Activated CD4-positive, alpha-beta T cell treated with anti-CD3 and anti-CD28 coated beads for 36 hours (primary cell): ENCODE measurements at regions not wholly inside any gene's neighbourhood (a gene's known extent, or its start where the extent isn't known, plus 50 kb on each side); places are given as distances from the start of the nearest gene placed in this dataset.
"Not testable (repeated sequence)": the region's sequence is repeated elsewhere in the genome, so short reads cannot be mapped to it uniquely, and the experiment has no call there.

Experiments used
- ATAC-seq: fragments of 200-7000 bp; cut with Tn5 transposase; one replicate; pipeline ENCODE4 v1.10.0; 2021; ENCODE audit warnings: mild to moderate bottlenecking, moderate library complexity
- CTCF ChIA-PET: fragments of 350-600 bp; sonication (Branson Sonifier 250); formaldehyde crosslinking; loops from one replicate; lab custom pipeline; 2021; ENCODE audit warnings: antibody characterized with exemption; lab: Charles Lee
- POLR2A ChIA-PET: fragments of 350-600 bp; sonication (Branson Sonifier 250); formaldehyde crosslinking; loops from one replicate; lab custom pipeline; 2021; ENCODE audit warnings: antibody characterized with exemption, inconsistent platforms; lab: Charles Lee
- DNase-seq: peaks from one replicate; pipeline ENCODE4 v3.0.0-alpha.2; 2020
- H3K27ac Mint-ChIP-seq: one replicate; pipeline ENCODE4 v1.8.0; 2021; ENCODE audit warnings: mixed read lengths
- H3K27me3 Mint-ChIP-seq: one replicate; pipeline ENCODE4 v1.8.0; 2021; ENCODE audit warnings: mixed read lengths
- H3K36me3 Mint-ChIP-seq: one replicate; pipeline ENCODE4 v1.8.0; 2021; ENCODE audit warnings: low read depth, mixed read lengths
- H3K4me1 Mint-ChIP-seq: one replicate; pipeline ENCODE4 v1.8.0; 2021; ENCODE audit warnings: mixed read lengths
- H3K4me3 Mint-ChIP-seq: one replicate; pipeline ENCODE4 v1.8.0; 2021; ENCODE audit warnings: mild to moderate bottlenecking, moderate library complexity, mixed read lengths
- H3K9me3 Mint-ChIP-seq: one replicate; pipeline ENCODE4 v1.8.0; 2021; ENCODE audit warnings: low read depth, mixed read lengths
- intact Hi-C, 2 experiments: fragments of 100-400 bp; cut with DNase I in 1 of 2; cut with micrococcal nuclease in 1 of 2; formaldehyde crosslinking; loops; one replicate each; pipeline versions ENCODE4 v1.14.2 to v1.15.1; 2022 to 2024; cut with DNase I, micrococcal nuclease

DNA sequence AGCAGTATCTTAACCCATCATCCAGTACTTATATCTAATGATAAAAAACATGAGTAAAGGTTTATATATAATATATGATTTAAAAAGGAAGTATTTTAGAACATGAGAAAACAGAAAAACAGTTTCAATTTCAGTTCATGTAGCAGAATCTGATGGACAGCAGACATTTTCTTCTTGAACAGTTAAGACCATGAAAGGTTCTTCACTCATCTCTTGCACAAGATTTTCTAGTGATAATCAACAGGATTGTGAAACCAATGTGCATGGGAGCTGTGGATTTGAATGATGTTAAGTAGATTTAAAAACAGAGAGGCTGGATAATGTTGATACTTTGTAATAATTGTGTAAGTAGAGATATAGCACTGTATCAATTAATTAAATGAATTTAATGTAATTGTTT is 1297.6 kb downstream of the BRINP3 start:
- intact Hi-C loops = no loop called here
- no peak overlapping the region for H3K4me3 Mint-ChIP-seq

DNA sequence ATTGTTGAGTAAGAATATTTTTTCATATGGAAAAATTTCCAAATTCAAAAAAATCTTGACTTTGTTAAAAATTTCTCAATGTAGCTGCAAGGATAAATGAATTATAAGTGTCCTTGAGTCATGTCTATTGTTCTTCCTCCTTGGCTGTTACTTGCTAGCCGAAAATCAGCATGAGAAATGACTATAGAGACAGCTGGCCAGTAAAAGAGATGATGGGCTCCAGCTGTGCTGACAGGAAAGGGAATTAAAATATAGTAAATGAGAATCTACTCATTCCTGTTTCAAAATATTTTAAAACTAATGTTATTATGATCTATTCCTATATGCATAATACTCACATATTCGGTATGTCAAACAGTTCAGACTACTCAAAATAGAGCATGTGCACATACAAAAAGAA is 1292.6 kb downstream of the BRINP3 start:
- intact Hi-C loops = no loop called here

More for the DNA sequence above, 1297.6 kb downstream of the BRINP3 start:
- ChIA-PET CTCF (no interaction called here), POLR2A (no interaction called here)
- DNase-seq (no peak), ATAC-seq (no peak)
- Mint-ChIP-seq H3K36me3 (no peaks in the 10 kb centered on the region), H3K4me1 (no peaks in the 10 kb centered on the region), H3K9me3 (no peaks in the 10 kb centered on the region), H3K27me3 (no peaks in the 10 kb centered on the region), H3K27ac (no peak overlapping the region)

DNA sequence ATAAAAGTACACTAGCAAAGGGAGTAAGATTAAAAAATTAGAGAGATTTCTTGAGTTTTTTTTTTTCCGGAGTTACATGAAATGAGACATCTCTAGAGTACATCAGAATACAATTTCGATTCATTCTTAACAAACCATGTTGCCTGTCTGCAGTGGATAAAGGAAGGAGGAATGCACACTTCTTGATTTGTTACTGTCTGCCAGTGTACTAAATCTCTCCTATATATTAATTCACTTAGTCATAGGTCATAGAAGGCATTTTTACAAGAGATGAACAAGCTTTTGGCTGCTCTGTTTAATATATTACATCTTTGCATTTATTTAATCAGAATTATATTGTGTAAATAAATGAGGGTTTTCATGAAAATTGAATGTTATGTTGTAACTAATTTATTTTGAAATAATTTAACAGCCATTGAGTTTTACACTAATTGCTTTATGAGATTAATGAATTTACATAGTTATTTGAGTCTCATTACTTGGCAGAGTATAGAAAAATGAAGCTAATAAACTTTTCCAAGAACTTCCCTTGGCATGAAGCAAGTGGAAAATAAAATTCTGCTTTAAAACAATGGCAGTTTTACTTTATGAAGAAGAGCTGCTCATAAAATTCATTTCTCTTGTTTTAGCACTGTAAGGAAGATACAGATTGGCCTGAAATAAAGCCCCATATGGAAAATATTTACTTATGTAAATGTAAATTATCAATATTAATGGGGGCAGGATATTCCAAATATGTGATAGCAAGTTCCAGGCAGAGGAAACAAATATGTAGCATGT is 1284.7 kb downstream of the BRINP3 start:
- peaks cover 4% of the 10 kb centered on the region for H3K9me3 Mint-ChIP-seq
- no peaks in the 10 kb centered on the region for H3K4me1 Mint-ChIP-seq
- no peaks in the 10 kb centered on the region for H3K27me3 Mint-ChIP-seq
- intact Hi-C loops = no loop called here
- no peak for DNase-seq
- no peak overlapping the region for H3K4me3 Mint-ChIP-seq
- POLR2A ChIA-PET = no interaction called here
- CTCF ChIA-PET = no interaction called here
- no peaks in the 10 kb centered on the region for H3K36me3 Mint-ChIP-seq
- ATAC-seq = no peak
- H3K27ac Mint-ChIP-seq = no peak overlapping the region

More for the DNA sequence above, 1292.6 kb downstream of the BRINP3 start:
- ATAC-seq (no peak), DNase-seq (no peak)
- ChIA-PET CTCF (no interaction called here), POLR2A (no interaction called here)
- Mint-ChIP-seq H3K27ac (no peak overlapping the region), H3K4me1 (no peaks in the 10 kb centered on the region), H3K4me3 (no peak overlapping the region), H3K27me3 (no peaks in the 10 kb centered on the region), H3K36me3 (no peaks in the 10 kb centered on the region), H3K9me3 (peaks cover 4% of the 10 kb centered on the region)

DNA sequence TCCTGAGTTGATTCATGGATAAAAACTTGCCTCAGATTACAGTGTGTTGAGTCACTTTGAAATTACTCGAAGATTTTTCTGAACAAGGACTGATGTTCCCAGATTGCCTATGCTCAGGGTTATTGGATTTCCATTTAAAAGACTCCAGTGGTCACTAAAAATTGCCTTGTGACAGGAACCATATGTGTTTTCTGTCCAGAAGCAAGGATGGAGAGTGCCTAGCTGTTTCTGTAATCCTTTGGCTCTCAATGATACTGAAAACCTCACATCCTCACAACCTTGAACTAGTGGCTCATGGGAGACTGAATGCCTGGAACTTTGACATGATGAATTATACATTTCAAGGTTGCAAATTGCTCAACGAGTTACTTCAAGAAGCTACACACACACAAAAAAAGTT is 1271.8 kb downstream of the BRINP3 start:
- ChIA-PET POLR2A (no interaction called here), CTCF (no interaction called here)
- ATAC-seq (no peak), DNase-seq (no peak)
- intact Hi-C loops = no loop called here
- H3K9me3 Mint-ChIP-seq = peaks cover 13% of the 10 kb centered on the region
- H3K4me3 Mint-ChIP-seq = no peak overlapping the region
- no peaks in the 10 kb centered on the region for H3K36me3 Mint-ChIP-seq
- no peaks in the 10 kb centered on the region for H3K27me3 Mint-ChIP-seq
- no peaks in the 10 kb centered on the region for H3K4me1 Mint-ChIP-seq
- H3K27ac Mint-ChIP-seq = no peak overlapping the region

DNA sequence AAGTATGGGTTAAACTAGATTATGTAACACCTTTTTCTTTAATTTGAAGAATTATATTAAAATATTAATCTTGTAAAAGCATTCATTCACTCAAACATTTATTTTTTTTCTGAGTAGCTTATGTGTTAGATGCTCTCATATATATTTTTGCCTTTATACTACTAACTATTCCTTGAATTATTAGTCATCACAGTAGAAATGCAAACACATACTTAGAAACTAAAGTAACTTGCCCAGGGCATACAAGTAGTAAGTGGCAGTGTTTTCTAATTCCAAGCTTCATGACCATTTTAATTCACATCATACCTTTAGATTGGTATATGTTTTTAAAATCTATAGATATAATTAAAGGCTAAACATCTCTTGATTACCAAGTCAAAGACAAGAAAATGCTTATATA is 1271.0 kb downstream of the BRINP3 start:
- no peaks in the 10 kb centered on the region for H3K36me3 Mint-ChIP-seq

DNA sequence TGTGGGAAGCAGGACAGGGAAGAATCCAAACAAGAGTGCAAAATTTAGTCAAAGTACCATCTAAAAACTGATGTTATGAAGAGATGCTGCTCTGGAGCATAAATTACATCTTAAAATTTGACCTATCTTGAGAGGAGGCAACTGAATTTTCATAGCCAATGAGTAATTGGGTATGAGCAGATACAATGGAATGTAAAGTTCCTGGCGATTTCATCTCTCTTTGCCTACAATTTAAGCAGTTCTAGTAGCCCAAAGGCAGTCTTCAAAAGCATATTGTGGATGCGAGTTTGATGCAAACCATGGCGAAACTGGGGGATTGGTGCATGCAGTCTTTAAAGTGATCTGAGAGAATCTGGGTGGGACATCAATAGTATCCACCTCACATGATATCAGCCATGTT is 1265.9 kb downstream of the BRINP3 start:
- CTCF ChIA-PET = interaction anchor here (1.7 kb wide), 1 partner anchor 136 kb away, joined by 4 read pairs; no protein-coding TSS in a partner anchor

More for the DNA sequence above, 1271.0 kb downstream of the BRINP3 start:
- POLR2A ChIA-PET = no interaction called here
- no peak for ATAC-seq
- Mint-ChIP-seq H3K27me3 (no peaks in the 10 kb centered on the region), H3K27ac (no peak overlapping the region), H3K4me3 (no peak overlapping the region), H3K9me3 (peaks cover 13% of the 10 kb centered on the region), H3K4me1 (no peaks in the 10 kb centered on the region)
- DNase-seq = no peak
- intact Hi-C loops = no loop called here
- CTCF ChIA-PET = no interaction called here

DNA sequence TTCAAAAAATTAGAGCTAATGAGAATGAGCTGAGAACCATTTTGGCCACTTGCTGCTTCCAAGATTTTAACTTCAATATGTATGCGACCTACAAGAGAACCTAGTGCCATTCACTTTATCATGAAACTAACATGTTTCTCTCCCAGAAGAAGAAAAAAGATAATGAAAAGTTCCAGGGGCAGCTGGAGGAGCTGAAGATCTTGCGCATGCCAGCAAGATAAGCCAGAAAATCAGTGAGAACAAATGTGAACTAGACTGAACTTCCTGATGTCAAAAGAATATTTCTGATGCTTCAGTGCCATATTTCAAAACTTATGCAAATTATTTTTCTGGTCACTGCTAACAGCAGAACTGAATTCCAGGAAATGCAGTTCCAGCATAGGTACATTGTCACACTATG is 1265.1 kb downstream of the BRINP3 start:
- no peaks in the 10 kb centered on the region for H3K36me3 Mint-ChIP-seq
- POLR2A ChIA-PET = no interaction called here
- ATAC-seq = no peak

More for the DNA sequence above, 1265.9 kb downstream of the BRINP3 start:
- no peak overlapping the region for H3K4me3 Mint-ChIP-seq
- POLR2A ChIA-PET = no interaction called here
- intact Hi-C loops = no loop called here
- ATAC-seq (no peak), DNase-seq (no peak)
- H3K9me3 Mint-ChIP-seq = peaks cover 10% of the 10 kb centered on the region
- no peaks in the 10 kb centered on the region for H3K36me3 Mint-ChIP-seq
- H3K27me3 Mint-ChIP-seq = no peaks in the 10 kb centered on the region
- no peak overlapping the region for H3K27ac Mint-ChIP-seq
- no peaks in the 10 kb centered on the region for H3K4me1 Mint-ChIP-seq

DNA sequence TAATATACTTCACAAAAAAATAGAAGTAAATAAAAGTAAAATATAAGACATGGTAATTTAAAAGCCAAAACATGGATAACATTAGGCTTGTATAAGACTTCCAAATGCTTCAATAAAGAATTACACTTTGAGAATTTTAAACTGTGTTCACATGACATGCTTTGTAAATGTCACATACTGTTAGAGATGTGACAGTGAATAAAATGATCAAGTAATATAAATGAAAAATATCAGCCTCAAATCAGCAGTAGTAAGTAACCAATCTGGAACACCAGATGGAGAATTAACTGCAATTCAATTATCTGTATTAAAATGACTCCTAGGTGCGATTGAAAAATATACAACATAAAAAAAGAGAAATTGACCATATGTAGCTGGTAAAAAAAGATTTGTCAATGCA is 1260.8 kb downstream of the BRINP3 start:
- POLR2A ChIA-PET = no interaction called here
- peaks cover 5% of the 10 kb centered on the region for H3K9me3 Mint-ChIP-seq
- H3K4me1 Mint-ChIP-seq = no peaks in the 10 kb centered on the region
- DNase-seq (no peak), ATAC-seq (no peak)
- no peak overlapping the region for H3K27ac Mint-ChIP-seq
- CTCF ChIA-PET = no interaction called here
- intact Hi-C loops = no loop called here
- H3K36me3 Mint-ChIP-seq = no peaks in the 10 kb centered on the region
- no peak overlapping the region for H3K4me3 Mint-ChIP-seq
- H3K27me3 Mint-ChIP-seq = no peaks in the 10 kb centered on the region

More for the DNA sequence above, 1265.1 kb downstream of the BRINP3 start:
- Mint-ChIP-seq H3K27me3 (no peaks in the 10 kb centered on the region), H3K4me1 (no peaks in the 10 kb centered on the region), H3K4me3 (no peak overlapping the region), H3K9me3 (peaks cover 10% of the 10 kb centered on the region), H3K27ac (no peak overlapping the region)
- CTCF ChIA-PET = interaction anchor here (1.7 kb wide), 1 partner anchor 137 kb away, joined by 4 read pairs; no protein-coding TSS in a partner anchor
- no peak for DNase-seq
- intact Hi-C loops = no loop called here

DNA sequence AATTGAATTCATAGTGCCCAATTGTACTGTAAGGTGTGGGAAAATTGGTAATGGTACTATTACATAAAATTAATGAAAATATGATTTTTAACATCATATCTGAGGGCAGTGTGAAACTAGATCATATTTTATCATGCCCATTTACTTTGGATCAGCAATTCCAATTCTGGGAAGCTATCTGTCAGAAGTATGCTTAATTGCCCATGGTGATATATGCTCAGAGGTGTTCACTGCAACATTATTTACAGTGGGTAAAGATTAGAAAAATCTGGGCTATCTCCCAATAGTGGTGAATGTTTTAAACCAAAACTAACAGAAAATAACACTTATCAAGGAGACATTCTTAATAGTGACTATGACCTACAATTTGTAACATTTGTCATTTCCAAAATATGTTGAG is 1260.0 kb downstream of the BRINP3 start:
- intact Hi-C loops = no loop called here
- ChIA-PET POLR2A (no interaction called here), CTCF (no interaction called here)
- DNase-seq (no peak), ATAC-seq (no peak)
- H3K4me1 Mint-ChIP-seq = no peaks in the 10 kb centered on the region
- no peak overlapping the region for H3K4me3 Mint-ChIP-seq
- H3K27ac Mint-ChIP-seq = no peak overlapping the region
- no peaks in the 10 kb centered on the region for H3K27me3 Mint-ChIP-seq
- H3K9me3 Mint-ChIP-seq = peaks cover 6% of the 10 kb centered on the region
- H3K36me3 Mint-ChIP-seq = no peaks in the 10 kb centered on the region

DNA sequence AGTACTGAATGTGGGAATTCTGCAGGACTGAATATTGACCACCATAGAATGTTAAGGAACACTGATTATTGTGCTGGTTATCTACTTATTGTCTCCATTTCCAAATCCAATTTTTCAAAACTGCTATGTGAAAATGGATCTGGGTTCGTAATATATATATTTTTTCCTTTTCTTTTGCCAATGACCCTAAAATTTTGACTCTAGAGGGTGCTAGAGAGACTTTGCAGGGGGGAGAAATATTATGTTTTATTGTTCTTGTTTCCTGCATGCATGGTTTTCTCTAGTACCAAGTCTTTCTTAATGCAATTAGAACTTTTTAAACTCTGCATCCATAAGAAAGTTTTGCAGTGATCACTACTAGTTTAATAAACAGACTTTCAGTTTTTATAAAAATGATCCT is 1256.9 kb downstream of the BRINP3 start:
- Mint-ChIP-seq H3K36me3 (no peaks in the 10 kb centered on the region), H3K9me3 (peaks cover 9% of the 10 kb centered on the region), H3K27ac (no peak overlapping the region), H3K27me3 (no peaks in the 10 kb centered on the region), H3K4me3 (no peak overlapping the region), H3K4me1 (no peaks in the 10 kb centered on the region)
- intact Hi-C loops = no loop called here
- ChIA-PET CTCF (no interaction called here), POLR2A (no interaction called here)
- no peak for ATAC-seq
- DNase-seq = no peak

DNA sequence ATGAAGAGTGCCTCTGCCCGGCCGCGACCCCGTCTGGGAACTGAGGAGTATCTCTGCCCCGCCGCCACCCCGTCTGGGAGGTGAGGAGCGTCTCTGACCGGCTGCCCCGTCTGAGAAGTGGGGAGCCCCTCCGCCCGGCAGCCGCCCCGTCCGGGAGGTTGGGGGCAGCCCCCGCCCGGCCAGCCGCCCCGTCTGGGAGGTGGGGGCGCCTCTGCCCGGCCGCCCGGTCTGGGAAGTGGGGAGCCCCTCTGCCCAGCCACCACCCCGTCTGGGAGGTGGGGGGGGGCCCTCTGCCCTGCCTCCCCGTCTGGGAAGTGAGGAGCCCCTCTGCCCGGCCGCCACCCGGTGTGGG is 1251.9 kb downstream of the BRINP3 start:
- H3K4me1 Mint-ChIP-seq, H3K27me3 Mint-ChIP-seq, ATAC-seq, DNase-seq, H3K36me3 Mint-ChIP-seq, POLR2A ChIA-PET, intact Hi-C loops, H3K27ac Mint-ChIP-seq, CTCF ChIA-PET, H3K4me3 Mint-ChIP-seq: not testable (repeated sequence)
- peaks cover 15% of the 10 kb centered on the region for H3K9me3 Mint-ChIP-seq

DNA sequence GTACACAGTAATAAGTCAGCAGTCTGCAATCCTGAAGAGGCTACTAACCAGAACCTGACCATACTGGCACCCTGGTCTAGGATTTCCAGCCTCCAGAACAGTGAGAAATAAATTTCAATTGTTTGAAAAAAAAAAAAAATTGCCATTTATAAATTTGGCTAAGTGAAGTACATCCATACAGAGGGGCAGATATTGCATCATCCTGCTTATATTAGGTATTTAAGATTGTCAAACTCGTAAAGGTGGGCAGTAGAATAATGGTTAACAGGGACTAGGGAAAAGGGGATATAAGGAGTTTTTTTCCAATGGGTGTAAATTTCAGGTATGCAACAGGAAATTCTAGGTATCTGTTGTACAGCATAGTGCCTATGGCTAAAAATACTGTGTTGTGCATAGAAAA is 1250.9 kb downstream of the BRINP3 start:
- no peaks in the 10 kb centered on the region for H3K36me3 Mint-ChIP-seq
- intact Hi-C loops = no loop called here
- no peak overlapping the region for H3K4me3 Mint-ChIP-seq
- no peaks in the 10 kb centered on the region for H3K4me1 Mint-ChIP-seq
- DNase-seq (no peak), ATAC-seq (no peak)
- H3K9me3 Mint-ChIP-seq = peaks cover 14% of the 10 kb centered on the region
- ChIA-PET CTCF (no interaction called here), POLR2A (no interaction called here)
- no peak overlapping the region for H3K27ac Mint-ChIP-seq
- no peaks in the 10 kb centered on the region for H3K27me3 Mint-ChIP-seq
